WTC11 (cell line): ENCODE measurements at regions not wholly inside any gene's neighbourhood (a gene's known extent, or its start where the extent isn't known, plus 50 kb on each side); places are given as distances from the start of the nearest gene placed in this dataset.

ENCODE experiments used
- ETV6 ChIP-seq: sonication (generic); formaldehyde crosslinking; IDR thresholded peaks from 2 replicates; pipeline ENCODE4 v1.8.1; 2022; ENCODE audit warnings: mild to moderate bottlenecking, missing genetic modification reagents
- GTF2I ChIP-seq: fragments of 250-450 bp; sonication (Bioruptor Pico); conservative IDR thresholded peaks from 2 replicates; pipeline ENCODE4 v1.4.0; 2021; ENCODE audit warnings: mild to moderate bottlenecking
- JUN ChIP-seq: sonication (generic); formaldehyde crosslinking; IDR thresholded peaks from 2 replicates; pipeline ENCODE4 v1.8.0; 2023; ENCODE audit warnings: mild to moderate bottlenecking, missing genetic modification reagents
- NFE2L1 ChIP-seq: sonication (generic); formaldehyde crosslinking; IDR thresholded peaks from 2 replicates; pipeline ENCODE4 v1.8.1; 2023; ENCODE audit warnings: missing genetic modification reagents
- NFYB ChIP-seq: sonication (generic); formaldehyde crosslinking; conservative IDR thresholded peaks from 2 replicates; pipeline ENCODE4 v1.8.0; 2022; ENCODE audit warnings: low read depth, missing genetic modification reagents
- SP1 ChIP-seq: sonication (generic); formaldehyde crosslinking; conservative IDR thresholded peaks from 2 replicates; pipeline ENCODE4 v1.8.1; 2022; ENCODE audit warnings: missing genetic modification reagents
- TEAD4 ChIP-seq: sonication (generic); formaldehyde crosslinking; IDR thresholded peaks from 2 replicates; pipeline ENCODE4 v1.8.0; 2022; ENCODE audit warnings: mild to moderate bottlenecking, missing genetic modification reagents
- TF ChIP-seq, protein P1 (sequence below): fragments of 200-600 bp; IDR thresholded peaks from 2 replicates; pipeline ENCODE4 v1.8.0; 2022; ENCODE audit warnings: antibody characterized with exemption
- TF ChIP-seq, protein P2 (sequence below): sonication (generic); formaldehyde crosslinking; IDR thresholded peaks from 2 replicates; pipeline ENCODE4 v1.8.0; 2022; ENCODE audit warnings: mild to moderate bottlenecking, missing genetic modification reagents
- TF ChIP-seq, protein P3 (sequence below): fragments of 250-450 bp; sonication (Bioruptor Pico); IDR thresholded peaks from 2 replicates; pipeline ENCODE4 v1.9.0; 2021; ENCODE audit warnings: moderate library complexity, mild to moderate bottlenecking, inconsistent platforms, borderline replicate concordance
- TF ChIP-seq, protein P4 (sequence below): sonication (generic); formaldehyde crosslinking; IDR thresholded peaks from 2 replicates; pipeline ENCODE4 v1.8.0; 2022; ENCODE audit warnings: mild to moderate bottlenecking, missing genetic modification reagents
- TF ChIP-seq, protein P5 (sequence below): sonication (generic); formaldehyde crosslinking; IDR thresholded peaks from 2 replicates; pipeline ENCODE4 v1.8.0; 2022; ENCODE audit warnings: mild to moderate bottlenecking, missing genetic modification reagents

DNA sequence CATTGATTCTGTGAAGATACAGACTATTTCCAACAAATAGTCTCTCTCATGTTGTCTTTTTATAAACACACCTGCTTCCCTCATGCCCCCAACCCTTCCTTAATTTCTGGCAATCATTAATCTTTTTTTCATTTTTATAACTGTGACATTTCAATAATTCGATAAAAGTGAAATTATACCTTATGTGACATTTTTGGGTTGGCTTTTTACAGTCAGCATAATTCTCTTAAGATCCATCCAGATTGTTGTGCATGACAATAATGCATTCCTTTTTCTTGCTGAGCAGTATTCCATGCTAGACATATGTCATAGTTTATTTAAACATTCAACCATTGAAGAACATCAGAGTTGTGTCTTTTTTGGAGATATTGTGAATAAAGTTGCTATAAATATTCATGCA lies 541.8 kb upstream of the VRK2 start:
- TF ChIP-seq, protein P1, sequence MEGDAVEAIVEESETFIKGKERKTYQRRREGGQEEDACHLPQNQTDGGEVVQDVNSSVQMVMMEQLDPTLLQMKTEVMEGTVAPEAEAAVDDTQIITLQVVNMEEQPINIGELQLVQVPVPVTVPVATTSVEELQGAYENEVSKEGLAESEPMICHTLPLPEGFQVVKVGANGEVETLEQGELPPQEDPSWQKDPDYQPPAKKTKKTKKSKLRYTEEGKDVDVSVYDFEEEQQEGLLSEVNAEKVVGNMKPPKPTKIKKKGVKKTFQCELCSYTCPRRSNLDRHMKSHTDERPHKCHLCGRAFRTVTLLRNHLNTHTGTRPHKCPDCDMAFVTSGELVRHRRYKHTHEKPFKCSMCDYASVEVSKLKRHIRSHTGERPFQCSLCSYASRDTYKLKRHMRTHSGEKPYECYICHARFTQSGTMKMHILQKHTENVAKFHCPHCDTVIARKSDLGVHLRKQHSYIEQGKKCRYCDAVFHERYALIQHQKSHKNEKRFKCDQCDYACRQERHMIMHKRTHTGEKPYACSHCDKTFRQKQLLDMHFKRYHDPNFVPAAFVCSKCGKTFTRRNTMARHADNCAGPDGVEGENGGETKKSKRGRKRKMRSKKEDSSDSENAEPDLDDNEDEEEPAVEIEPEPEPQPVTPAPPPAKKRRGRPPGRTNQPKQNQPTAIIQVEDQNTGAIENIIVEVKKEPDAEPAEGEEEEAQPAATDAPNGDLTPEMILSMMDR: no peak
- TF ChIP-seq TEAD4 (CRISPR knock-in tag) (no peak), GTF2I (no peak), SP1 (CRISPR knock-in tag) (no peak), ETV6 (CRISPR knock-in tag) (no peak), NFYB (no peak), NFE2L1 (no peak), JUN (CRISPR knock-in tag) (no peak)
- TF ChIP-seq, protein P2, sequence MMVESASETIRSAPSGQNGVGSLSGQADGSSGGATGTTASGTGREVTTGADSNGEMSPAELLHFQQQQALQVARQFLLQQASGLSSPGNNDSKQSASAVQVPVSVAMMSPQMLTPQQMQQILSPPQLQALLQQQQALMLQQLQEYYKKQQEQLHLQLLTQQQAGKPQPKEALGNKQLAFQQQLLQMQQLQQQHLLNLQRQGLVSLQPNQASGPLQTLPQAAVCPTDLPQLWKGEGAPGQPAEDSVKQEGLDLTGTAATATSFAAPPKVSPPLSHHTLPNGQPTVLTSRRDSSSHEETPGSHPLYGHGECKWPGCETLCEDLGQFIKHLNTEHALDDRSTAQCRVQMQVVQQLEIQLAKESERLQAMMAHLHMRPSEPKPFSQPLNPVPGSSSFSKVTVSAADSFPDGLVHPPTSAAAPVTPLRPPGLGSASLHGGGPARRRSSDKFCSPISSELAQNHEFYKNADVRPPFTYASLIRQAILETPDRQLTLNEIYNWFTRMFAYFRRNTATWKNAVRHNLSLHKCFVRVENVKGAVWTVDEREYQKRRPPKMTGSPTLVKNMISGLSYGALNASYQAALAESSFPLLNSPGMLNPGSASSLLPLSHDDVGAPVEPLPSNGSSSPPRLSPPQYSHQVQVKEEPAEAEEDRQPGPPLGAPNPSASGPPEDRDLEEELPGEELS (CRISPR knock-in tag): no peak
- TF ChIP-seq, protein P3, sequence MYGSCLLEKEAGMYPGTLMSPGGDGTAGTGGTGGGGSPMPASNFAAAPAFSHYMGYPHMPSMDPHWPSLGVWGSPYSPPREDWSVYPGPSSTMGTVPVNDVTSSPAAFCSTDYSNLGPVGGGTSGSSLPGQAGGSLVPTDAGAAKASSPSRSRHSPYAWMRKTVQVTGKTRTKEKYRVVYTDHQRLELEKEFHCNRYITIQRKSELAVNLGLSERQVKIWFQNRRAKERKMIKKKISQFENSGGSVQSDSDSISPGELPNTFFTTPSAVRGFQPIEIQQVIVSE: no peak
- TF ChIP-seq, protein P4, sequence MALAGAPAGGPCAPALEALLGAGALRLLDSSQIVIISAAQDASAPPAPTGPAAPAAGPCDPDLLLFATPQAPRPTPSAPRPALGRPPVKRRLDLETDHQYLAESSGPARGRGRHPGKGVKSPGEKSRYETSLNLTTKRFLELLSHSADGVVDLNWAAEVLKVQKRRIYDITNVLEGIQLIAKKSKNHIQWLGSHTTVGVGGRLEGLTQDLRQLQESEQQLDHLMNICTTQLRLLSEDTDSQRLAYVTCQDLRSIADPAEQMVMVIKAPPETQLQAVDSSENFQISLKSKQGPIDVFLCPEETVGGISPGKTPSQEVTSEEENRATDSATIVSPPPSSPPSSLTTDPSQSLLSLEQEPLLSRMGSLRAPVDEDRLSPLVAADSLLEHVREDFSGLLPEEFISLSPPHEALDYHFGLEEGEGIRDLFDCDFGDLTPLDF (CRISPR knock-in tag): no peak
- TF ChIP-seq, protein P5, sequence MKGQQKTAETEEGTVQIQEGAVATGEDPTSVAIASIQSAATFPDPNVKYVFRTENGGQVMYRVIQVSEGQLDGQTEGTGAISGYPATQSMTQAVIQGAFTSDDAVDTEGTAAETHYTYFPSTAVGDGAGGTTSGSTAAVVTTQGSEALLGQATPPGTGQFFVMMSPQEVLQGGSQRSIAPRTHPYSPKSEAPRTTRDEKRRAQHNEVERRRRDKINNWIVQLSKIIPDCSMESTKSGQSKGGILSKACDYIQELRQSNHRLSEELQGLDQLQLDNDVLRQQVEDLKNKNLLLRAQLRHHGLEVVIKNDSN (CRISPR knock-in tag): no peak
